ENCODE measurements at regions not wholly inside any gene's neighbourhood (a gene's known extent, or its start where the extent isn't known, plus 50 kb on each side); places are given as distances from the start of the nearest gene placed in this dataset.

GRCh38 chr1:173392895-173393658 is 84.1 kb upstream of the PRDX6 start:
- POLR2A ChIA-PET = interaction anchor here (0.6 to 1.2 kb wide), 3 partner anchors 10 to 32 kb away, joined by 3 to 8 read pairs (median 5); no protein-coding TSS in a partner anchor
- Histone ChIP-seq H3K27ac (ENCODE audit: extremely low read depth, low read depth, low read length) (peak overlapping the region; percentile 29; the same call in 2 of the 3 replicates), H4K20me1 (replicated peaks; ENCODE audit: control insufficient read depth, insufficient read depth, low read length) (no peaks in the 10 kb centered on the region), H3K27me3 (ENCODE audit: control insufficient read depth in 2 of 2, insufficient read depth in 2 of 2, low read length in 2 of 2) (no peaks in the 10 kb centered on the region), H3K9me1 (ENCODE audit: control insufficient read depth, insufficient read depth, low read length) (no peaks in the 10 kb centered on the region), H3K9me3 (replicated peaks; ENCODE audit: control insufficient read depth, insufficient read depth, low read depth, low read length) (no peaks in the 10 kb centered on the region), H3K79me2 (ENCODE audit: control insufficient read depth, insufficient read depth, low read length) (no peaks in the 10 kb centered on the region), H3K9ac (ENCODE audit: insufficient read depth in 1 of 2, low read depth in 2 of 2, low read length in 2 of 2) (0 out of 4 replicates have a peak overlapping the region, but pooled peaks of 1 of the 2 experiments have one; percentile 14), H3K36me3 (ENCODE audit: control insufficient read depth, insufficient read depth, low read length) (no peaks in the 10 kb centered on the region), H3K4me1 (replicated peaks in 1 of 2; ENCODE audit: control insufficient read depth in 2 of 2, insufficient read depth in 2 of 2, low read length in 2 of 2) (peaks cover 6 to 14% of the 10 kb centered on the region in 2 experiments), H3K4me3 (no peak overlapping the region), H3K4me2 (ENCODE audit: insufficient read depth, low read length) (peak overlapping the region; percentile 27; the same call in 1 of the 2 replicates), H2AFZ (ENCODE audit: low read depth, low read length) (peak overlapping the region; percentile 48; the same call in 1 of the 2 replicates)
- intact Hi-C loops (cut with micrococcal nuclease) = no loop called here
- WGBS (ENCODE audit: insufficient coverage, low coverage, missing lambda C conversion rate) = 17% methylated on average over 8 of the region's 8 CpGs
- in situ Hi-C loops (cut with MboI) = no loop called here
- CTCF ChIA-PET (ENCODE audit: low intra/inter-chr PET ratio) = no interaction called here
- peak; percentile 86 for ATAC-seq
- DNase-seq (ENCODE audit: extremely low read depth in 1 of 4, low spot score in 3 of 4) = peak in 2 of 4 experiments; percentile 54 to 71
- no TSS peak for BruUV-seq (replicated peaks)
- FAIRE-seq = peak; percentile 92
- TF ChIP-seq FOS (IDR thresholded peaks at IDR 0.05; ENCODE audit: extremely low read depth, insufficient read length) (peak; percentile 35), SMARCA5 (IDR thresholded peaks at IDR 0.05) (no peak; the same call in 1 of the 2 replicates), SMARCE1 (IDR thresholded peaks at IDR 0.05) (peak; percentile 89), L3MBTL2 (IDR thresholded peaks at IDR 0.05) (peak; percentile 46; the same call in 1 of the 2 replicates), ZBTB40 (IDR thresholded peaks at IDR 0.05) (no peak), ZBTB40 (CRISPR knock-in tag; IDR thresholded peaks at IDR 0.05) (no peak), SRF (CRISPR knock-in tag; IDR thresholded peaks at IDR 0.05) (no peak), OTX1 (CRISPR knock-in tag; IDR thresholded peaks at IDR 0.05) (no peak), MEF2D (tag; conservative IDR thresholded peaks at IDR 0.05; ENCODE audit: low read depth) (0 out of 2 replicates have a peak, but pooled peaks have one; percentile 18), JUND (IDR thresholded peaks at IDR 0.05; ENCODE audit: borderline replicate concordance, low read depth, low read length) (peak; percentile 95), JUND (tag; IDR thresholded peaks at IDR 0.05; ENCODE audit: borderline replicate concordance, low read depth, low read length) (peak; percentile 94; the same call in 2 of the 3 replicates), SOX6 (IDR thresholded peaks at IDR 0.05) (peak; percentile 44; the same call in 1 of the 2 replicates), ETV1 (tag; conservative IDR thresholded peaks at IDR 0.05; ENCODE audit: low read depth) (peak; percentile 82), EHMT2 (IDR thresholded peaks at IDR 0.05) (peak; percentile 63; the same call in 1 of the 2 replicates), HDAC2 (IDR thresholded peaks at IDR 0.05) (peak; percentile 45; the same call in 1 of the 2 replicates)
